ENCODE measurements at regions not wholly inside any gene's neighbourhood (a gene's known extent, or its start where the extent isn't known, plus 50 kb on each side); places are given as distances from the start of the nearest gene placed in this dataset.

DNA sequence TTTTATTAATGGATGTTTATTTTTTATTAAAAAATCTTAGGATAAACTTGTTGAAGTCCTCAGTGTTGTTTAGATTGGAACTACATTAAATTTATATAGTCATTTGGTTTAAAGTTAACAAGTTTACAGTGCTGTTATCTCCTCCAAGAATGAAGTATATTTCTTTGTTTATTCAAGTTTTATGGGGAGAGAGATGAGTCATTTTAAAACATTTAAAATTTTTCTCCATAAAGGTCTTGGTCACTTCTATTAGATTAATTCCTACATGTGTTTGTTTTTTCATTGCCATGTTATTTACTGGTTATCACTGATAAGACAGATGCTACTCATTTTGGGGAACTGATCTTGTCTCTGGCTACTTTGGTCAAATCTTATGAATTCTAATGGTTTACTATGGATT, 429.6 kb downstream of the METTL15 start:
- DNase-seq (ENCODE audit: low read depth in 2 of 2): no peak

DNA sequence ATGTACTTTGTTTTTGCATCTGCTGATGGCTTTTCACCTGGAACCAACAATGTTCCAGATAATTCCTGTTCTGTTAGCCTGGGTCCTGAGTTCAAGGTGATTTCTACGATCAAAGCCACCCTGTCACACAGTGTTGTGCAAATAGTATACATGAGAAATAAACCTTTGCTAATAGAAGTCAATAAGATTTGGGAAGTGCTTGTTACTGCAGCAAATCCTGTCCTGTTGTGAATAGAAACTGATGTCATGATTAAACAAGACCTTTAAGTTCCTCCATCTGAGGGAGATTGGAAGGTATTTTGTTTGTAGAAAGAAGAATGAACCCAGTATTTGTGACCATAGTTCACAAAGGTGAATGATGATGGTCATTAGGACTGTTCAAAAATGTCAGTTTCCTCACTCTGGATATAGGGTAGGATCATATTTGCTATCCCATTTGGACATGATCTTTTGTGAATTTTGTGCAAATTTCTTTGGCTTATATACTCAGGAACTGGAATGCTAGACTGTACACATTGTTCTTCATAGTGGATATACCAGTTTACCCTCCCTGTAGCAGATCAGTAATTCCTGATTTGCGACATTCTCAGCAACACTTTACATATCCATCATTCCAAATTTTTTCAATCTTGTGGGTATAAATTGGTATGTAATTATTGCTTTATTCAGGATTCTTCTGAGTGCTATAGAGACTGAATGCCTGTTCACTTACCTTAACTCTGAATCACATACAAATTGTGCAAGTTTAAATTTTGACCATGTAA, 428.5 kb downstream of the METTL15 start:
- no peak for DNase-seq (ENCODE audit: low read depth in 2 of 2)

DNA sequence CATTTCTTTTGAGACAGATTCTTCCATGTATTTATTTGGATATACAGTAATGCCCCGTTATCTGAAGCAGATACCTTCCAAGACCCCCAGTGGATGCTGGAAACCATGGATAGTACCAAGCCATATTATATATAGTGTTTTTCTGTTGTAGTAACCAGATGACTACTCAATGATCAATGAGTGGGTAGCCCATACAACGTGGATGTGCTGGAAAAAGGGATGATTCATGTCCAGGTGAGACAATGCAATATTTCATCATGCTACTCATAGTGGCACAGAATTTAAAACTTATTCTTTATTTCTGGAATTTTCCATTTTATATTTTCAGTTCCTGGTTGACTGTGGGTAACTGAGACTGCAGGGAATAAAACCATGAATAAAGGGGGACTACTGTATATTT, 427.5 kb downstream of the METTL15 start:
- DNase-seq (ENCODE audit: low read depth in 2 of 2): no peak

DNA sequence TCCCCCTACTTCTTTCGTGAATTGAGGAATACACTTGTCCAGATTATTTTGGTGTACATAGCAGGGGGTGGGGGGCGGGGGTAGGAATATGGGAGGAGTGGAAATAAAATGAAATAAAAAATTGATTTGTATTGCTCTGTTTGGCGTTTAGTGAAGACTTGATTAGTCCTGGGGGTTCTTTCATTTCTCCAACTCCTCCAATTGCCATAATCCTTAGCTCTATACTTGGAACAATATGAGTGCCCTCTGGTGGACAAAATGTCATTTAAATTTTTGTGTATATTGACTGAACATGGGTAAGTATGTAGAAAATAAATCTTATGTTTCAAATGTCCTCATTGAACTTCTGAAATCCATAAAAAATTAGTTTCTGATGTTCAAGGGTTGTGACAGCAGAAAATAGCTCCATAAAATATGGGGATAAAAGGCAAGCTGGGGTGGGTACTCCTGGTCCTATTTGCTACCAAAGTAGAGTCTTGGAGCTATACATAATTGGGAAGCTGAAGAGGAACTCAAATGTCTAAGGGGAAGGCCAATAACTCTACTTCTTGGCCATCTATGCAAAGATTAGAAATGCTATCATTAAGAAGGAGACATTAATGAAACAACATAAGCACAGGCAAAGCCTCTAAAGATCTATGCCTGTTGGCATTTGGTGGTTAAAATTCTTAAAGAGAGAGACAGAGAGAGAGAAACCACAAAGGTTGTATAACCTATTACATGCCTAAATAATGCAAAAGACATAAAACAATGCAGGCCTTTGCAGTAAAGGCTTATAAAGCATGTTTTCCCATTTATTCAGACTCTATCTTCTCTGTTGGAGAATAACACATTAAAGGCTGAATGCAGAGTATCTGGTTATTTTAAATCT, 421.6 kb downstream of the METTL15 start:
- DNase-seq (ENCODE audit: low read depth in 2 of 2): peak; percentile 53 to 60

DNA sequence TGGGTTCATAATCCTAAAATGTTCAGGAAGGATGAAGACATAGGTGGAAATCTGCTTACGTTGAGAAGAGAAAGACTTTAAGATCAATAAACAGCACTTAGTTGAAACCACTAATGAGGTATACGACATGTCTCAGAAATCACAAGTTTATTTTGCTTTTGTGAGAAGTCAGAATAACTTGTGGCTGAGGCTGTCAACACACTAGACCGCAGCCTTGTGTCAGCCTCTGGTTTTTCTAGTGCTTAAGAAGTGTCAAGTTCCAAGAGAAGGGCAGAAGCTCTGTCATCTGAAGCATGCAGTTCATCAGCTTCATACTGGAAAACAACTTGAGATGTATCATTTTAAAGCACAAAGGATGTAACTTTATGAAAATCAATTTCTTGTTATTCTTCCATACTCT, 420.9 kb downstream of the METTL15 start:
- DNase-seq (ENCODE audit: low read depth in 2 of 2): peak; percentile 63

DNA sequence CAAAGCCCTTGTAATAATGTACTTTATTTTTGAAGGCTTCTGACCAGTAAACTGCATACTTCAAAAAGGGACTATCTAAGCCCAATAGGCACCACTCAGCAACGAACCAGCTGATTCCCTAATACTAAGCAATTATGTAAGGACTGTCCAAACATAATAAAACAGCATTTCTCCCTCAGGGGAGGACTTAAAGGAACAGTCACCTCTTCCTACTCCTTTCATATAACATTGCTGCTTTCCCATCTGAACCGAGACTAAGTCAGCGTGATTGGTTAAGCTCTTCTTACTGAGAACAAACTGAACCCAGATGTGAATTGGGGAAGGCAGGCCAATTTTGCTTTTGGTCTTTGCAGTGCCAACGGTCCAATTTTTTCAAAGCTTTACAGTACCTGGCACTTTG, 420.0 kb downstream of the METTL15 start:
- no peak for DNase-seq (ENCODE audit: low read depth in 2 of 2)

DNA sequence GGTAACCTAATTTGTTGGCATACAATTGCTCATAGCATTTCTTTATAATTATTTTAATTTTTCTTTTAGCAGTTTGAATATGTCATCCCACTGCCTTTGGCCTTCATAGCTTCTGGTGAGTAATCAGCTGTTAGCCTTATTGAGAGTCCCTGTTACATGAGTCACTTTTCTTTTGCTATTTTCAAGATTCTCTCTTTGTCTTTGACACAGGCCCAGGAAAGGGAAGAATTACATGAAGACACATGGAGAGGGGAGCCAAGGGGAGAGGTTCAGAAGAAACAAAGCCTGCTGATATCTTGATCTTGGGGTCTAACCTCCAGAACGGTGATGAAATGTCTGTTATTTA, 418.2 kb downstream of the METTL15 start:
- no peak for DNase-seq (ENCODE audit: low read depth in 2 of 2)

DNA sequence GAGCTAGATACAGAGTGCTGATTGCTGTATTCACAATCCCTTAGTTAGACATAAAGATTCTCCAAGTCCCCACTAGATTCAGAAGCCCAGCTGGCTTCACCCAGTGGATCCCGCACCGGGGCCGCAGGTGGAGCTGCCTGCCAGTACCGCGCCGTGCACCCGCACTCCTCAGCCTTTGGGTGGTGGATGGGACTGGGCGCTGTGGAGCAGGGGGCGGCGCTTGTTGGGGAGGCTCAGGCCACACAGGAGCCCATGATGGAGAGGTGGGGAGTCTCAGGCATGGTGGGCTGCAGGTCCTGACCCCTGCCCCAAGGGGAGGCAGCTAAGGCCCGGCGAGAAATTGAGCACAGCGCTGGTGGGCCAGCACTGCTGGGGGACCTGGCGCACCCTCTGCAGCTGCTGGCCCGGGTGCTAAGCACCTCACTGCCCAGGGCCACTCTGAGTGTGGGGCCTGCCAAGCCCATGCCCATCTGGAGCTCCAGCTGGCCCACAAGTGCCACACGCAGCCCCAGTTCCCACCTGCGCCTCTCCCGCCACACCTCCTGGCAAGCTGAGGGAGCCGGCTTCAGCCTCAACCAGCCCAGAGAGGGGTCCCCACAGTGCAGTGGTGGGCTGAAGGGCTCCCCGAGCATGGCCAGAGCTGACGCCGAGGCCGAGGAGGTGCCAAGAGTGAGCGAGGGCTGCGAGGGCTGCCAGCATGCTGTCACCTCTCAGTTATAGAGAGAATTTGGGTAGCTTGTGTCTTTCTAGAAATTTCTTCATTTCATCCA, 417.6 kb downstream of the METTL15 start:
- DNase-seq (ENCODE audit: low read depth in 2 of 2): no peak

DNA sequence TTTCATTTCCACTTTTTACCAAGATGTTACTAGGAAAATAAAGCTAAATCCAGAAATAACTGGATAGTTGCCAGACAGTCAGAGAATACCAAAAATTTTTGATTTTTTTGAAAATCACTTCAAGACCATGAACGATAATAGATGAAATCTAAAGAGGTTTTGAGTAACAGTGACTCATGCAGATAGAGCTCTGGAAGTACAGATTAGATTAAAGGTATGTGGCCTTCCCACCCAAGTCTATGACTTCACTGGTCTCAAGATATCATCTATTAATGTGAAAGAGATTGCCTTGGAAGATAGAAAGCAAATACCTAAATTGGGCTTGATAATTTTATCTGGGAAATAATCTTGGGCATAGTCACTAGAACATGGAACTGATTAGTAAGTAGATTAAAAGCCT, 415.9 kb downstream of the METTL15 start:
- no peak for DNase-seq (ENCODE audit: low read depth in 2 of 2)

DNA sequence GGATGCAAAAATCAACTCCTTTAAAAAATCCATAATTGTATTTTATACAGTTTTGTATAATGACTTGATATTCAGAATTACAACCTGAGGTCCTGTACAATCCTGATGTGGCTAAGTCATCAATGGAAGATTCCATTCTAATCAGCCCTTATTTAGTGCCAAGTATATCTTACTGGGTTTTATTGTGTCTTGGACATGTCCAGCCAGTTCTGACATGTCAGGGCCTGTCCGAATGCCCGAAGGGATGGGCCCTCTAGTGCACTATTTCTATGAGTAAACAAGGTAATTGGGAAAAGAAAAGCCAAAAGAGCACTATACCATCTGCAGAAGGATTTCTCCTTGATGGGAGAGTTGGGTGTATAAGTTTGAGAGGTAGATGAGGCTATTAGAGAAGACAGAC, 412.9 kb downstream of the METTL15 start:
- DNase-seq (ENCODE audit: low read depth in 2 of 2): no peak

DNA sequence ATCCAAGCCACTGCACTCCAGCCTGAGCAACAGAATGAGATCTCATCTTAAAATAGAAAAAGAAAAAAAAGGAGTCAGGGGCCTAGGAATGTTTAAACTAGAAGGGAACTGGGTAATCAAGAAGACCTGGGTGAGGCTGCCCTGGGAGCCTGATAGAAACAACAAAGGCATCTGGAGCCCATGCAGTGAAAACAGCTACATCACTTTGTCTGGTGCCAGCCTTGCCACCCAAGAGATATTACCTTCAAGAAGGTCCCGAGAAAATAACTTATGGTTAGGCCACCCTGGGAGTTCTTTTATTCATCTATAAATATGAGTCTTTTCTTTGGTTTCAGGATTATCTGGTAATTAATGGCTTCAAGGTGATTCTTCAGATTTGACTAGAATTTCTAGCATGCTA, 412.1 kb downstream of the METTL15 start:
- no peak for DNase-seq (ENCODE audit: low read depth in 2 of 2)

DNA sequence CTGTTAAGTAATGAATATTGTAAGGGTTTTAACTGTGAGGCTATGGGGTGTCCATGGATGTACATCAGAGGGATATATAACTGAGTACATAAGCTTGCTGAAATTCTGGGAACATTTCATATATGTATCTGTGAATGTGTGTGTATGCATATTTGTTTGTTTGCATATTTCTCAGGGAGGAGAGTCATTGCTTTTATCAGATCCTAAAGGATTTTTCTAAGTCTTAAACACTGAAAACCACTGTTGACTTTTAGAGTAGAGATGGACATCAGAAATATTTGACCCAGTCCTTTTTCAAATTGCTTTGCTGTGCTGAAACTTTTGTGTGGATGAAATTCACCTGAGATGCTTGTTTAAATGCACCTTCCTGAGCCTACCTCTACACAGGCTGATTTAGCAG, 410.6 kb downstream of the METTL15 start:
- no peak for DNase-seq (ENCODE audit: low read depth in 2 of 2)

DNA sequence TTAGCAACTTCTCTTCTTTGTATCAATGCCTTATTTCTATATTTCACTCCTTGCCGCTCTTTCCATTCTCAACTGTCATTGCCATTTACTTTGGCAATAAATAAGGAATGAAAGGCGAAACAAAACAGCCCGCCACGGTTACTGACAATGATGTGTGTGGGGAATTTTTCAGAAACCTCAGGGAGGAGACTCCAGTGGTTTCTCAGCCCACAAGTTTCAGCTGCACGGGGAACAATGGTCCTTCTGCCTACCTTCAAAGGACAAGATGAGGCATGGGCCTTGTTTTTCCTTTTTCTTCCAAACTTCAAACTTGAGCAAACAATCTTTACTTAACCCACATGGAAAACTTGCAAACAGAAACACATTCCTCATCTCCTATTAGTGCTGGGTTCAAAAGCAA, 409.4 kb downstream of the METTL15 start:
- no peak for DNase-seq (ENCODE audit: low read depth in 2 of 2)

DNA sequence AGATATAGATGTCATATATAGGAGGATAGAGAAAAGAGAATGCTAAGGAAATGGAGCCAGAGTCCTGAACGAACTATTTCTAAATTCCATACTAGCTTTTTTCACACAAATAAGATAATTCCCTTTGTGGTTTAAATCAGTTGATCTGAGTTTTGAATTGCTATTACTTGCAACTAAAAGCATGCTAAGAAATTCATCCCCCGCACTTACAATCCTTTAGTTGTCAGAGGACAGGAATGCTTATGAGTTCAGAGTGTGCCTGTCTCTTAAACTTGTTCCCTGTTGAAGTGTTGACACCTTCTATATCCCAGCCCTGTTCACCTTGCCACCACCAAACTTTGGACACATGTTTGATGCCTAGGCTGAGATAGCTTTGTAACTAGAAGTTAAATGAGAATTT, 406.2 kb downstream of the METTL15 start:
- DNase-seq (ENCODE audit: low read depth in 2 of 2): no peak

DNA sequence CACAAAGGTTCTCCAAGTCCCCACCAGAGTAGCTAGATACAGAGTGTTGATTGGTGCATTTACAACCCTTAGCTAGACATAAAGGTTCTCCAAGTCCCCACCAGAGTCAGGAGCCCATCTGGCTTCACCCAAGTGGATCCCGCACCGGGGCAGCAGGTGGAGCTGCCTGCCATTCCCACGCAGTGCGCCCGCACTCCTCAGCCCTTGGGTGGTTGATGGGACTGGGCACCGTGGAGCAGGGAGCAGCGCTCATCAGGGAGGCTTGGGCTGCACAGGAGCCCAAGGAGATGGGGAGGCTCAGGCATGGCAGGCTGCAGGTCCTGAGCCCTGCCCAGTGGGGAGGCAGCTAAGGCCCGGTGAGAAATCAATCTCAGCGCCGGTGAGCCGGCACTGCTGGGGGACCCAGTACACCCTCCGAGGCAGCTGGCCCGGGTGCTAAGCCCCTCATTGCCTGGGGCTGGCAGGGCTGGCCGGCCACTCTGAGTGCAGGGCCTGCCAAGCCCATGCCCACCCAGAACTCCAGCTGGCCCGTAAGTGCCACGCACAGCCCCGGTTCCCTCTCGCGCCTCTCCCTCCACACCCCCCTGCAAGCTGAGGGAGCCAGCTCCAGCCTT, 404.1 kb downstream of the METTL15 start:
- no peak for DNase-seq (ENCODE audit: low read depth in 2 of 2)

DNA sequence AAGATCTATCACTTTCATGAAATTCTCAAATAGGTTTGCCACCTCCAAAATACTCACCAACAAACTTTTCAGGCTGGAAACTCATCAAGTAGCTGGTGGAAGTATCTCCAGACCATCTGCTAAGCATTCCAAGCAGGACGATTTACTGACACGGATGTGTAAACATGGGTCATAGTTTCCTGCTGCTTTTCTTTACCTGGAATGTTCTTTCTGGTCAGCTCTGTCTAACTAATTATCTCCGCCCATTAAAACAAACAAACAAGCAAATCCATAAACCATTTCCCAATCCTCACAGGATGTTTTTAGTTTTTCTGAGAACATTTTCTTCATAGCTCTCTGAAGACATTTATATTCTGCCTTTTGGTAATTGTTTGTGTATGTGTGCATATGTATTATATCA, 397.0 kb downstream of the METTL15 start:
- DNase-seq (ENCODE audit: low read depth in 2 of 2): no peak

DNA sequence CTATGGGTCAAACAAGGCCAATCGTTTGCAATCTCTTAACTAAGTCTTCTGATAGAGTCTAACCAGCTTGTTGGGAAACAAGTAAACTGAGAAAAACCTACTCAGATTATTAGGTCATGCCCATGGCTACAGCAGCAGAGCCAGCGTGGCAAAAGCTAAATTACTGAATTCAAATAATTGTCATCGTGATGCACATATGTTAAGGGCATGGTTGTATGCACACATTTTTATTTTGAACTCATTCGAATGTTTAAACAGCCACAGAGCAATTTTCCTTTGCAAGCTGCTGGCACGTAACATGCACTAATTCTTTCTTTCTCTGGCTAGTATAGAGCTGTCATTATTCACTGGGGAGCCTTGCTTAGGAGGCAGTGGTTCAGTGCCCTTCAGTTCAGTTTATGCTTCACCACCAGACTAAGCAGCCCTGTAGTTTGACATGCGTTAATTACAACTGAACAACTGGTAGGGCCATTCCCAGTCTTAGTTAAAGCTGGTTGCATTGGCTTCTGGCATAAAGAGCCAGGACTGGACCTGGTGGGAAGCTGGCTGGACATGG, 396.4 kb downstream of the METTL15 start:
- DNase-seq (ENCODE audit: low read depth in 2 of 2): no peak

DNA sequence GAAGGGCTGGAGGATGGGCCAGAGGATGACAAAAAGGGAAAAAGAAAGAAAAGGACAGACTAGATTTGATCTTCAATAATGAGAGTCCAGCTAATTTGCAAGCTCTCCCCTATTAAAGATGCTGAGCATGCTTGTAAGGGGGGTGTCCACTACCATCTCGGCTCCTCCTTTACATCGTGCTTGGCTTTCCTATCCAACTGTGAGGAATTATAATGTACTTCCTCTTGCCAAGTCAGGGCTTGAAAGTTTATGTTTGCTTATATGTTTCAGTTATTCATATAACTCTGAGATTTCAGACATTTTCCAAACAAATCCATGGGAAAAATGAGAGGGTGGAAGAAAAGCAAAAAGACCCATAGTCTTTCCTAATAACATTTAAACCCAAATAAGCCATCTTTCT, 387.1 kb downstream of the METTL15 start:
- DNase-seq (ENCODE audit: low read depth in 2 of 2): no peak

DNA sequence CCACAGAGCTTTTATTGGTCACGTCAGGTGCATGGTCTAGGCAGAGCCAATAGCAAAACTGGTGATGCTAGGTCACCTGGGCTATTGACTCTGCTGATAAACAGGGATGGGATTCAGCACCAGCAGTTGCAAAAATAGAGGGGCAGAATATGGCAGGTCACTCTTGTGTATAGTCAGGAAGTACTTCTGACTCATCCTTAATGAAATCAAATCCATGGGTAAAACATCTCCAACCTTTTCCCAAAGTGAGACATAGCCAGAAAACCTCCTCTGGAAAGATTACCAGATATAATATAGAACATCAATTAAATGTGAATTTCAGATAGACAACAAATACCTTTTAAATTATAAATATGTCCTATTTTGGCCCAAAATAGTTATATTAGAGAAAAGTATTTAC, 383.2 kb downstream of the METTL15 start:
- no peak for DNase-seq (ENCODE audit: low read depth in 2 of 2)

DNA sequence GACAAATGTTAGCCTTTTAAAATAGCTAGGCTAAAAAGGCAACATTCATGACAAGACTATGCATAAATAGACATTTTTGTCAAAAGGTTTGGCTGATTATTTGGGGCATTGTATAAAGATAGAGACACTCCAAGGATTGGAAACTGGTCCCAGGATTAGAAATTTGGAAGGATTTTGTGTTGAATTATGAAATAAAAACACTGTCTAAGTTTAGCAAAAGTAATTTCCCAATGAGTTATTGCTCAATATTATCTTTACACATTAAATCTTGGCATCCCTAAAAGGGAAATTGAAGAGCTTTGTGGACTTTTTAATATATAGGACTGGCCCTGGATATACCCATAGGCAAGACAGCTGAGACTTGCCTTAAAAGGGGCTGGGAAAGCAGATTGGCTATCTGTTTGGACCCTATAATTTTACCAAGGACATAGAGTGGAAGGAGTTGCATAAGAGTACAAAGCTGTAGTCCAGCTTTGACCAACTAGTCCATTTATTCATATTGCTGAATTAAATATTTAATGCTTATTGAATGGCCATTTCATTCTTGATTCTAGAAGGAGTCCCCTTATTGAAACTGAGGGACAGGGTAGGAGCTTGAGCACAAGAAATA, 382.7 kb downstream of the METTL15 start:
- DNase-seq (ENCODE audit: low read depth in 2 of 2): no peak

DNA sequence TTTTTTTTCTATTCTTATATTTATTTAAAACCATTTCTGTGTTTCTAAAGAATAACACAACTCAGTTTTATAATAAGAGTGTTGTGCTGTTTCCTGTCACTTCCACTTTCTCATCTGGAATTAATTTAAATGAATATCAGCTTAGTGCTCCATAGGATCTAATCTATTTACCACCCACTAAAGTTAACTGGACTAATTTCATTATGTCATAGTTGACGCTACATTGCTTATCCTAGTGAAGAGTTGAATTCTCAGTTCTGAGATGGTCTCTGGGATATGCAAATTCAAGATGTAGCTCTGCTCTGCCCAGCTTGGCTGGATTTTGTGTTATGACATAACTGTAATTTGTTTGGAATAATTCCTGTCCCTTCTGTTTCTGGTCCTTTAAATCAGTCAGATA, 380.1 kb downstream of the METTL15 start:
- DNase-seq (ENCODE audit: low read depth in 2 of 2): no peak

Data from fibroblast of skin of left quadriceps (primary cell).